Stimulated activated memory B cell treated with anti-CD40 and anti-IgM and Interleukin-4, amounts not matched to agents 10 μg/mL and 1 μg/mL and 100 μg/mL, for 72 hours (primary cell): ENCODE measurements at regions not wholly inside any gene's neighbourhood (a gene's known extent, or its start where the extent isn't known, plus 50 kb on each side); places are given as distances from the start of the nearest gene placed in this dataset.

ENCODE experiments used
- ATAC-seq: fragments of 150-1000 bp; cut with Tn5 transposase; 2 replicates; pipeline ENCODE4 v1.10.0; 2021
- H3K27ac Mint-ChIP-seq: one replicate; pipeline ENCODE4 v1.8.0; 2022; ENCODE audit warnings: mild to moderate bottlenecking, mixed read lengths
- H3K27me3 Mint-ChIP-seq: one replicate; pipeline ENCODE4 v1.8.0; 2022; ENCODE audit warnings: mixed read lengths
- H3K36me3 Mint-ChIP-seq: one replicate; pipeline ENCODE4 v1.8.0; 2022; ENCODE audit warnings: mixed read lengths
- H3K4me1 Mint-ChIP-seq: one replicate; pipeline ENCODE4 v1.8.0; 2022; ENCODE audit warnings: mixed read lengths
- H3K4me3 Mint-ChIP-seq: one replicate; pipeline ENCODE4 v1.8.0; 2022; ENCODE audit warnings: mild to moderate bottlenecking, moderate library complexity, mixed read lengths
- H3K9me3 Mint-ChIP-seq: one replicate; pipeline ENCODE4 v1.8.0; 2022; ENCODE audit warnings: mixed read lengths

DNA sequence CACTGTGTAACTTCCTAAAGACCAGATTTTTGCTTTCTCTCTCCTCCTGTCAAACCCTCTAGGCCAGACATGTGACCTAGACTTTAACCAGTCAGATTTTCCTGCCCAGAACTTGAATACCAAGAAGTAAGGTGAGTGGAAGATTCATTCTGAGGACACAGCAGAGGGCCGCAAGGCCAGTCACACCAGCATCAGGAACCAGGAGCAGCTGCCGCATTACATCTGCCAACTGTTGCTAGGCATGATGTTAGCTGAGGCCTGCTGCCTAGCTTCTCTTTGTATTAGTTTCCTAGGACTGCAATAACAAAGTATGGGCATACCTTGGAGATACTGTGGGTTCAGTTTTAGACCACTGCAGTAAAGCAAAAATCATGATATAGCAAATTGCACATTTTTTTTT is 101.9 kb upstream of the BMP4 start:
- Mint-ChIP-seq H3K4me3 (no peak overlapping the region), H3K4me1 (no peaks in the 10 kb centered on the region), H3K27me3 (no peaks in the 10 kb centered on the region), H3K27ac (no peak overlapping the region), H3K36me3 (no peaks in the 10 kb centered on the region), H3K9me3 (no peaks in the 10 kb centered on the region)
- ATAC-seq, result no peak

GRCh38 chr14:54083549-54084239 is 127.1 kb upstream of the BMP4 start:
- no peaks in the 10 kb centered on the region for H3K27me3 Mint-ChIP-seq
- ATAC-seq, result no peak
- H3K36me3 Mint-ChIP-seq, result no peaks in the 10 kb centered on the region
- H3K4me1 Mint-ChIP-seq, result no peaks in the 10 kb centered on the region
- H3K4me3 Mint-ChIP-seq, result no peak overlapping the region
- no peak overlapping the region for H3K27ac Mint-ChIP-seq
- H3K9me3 Mint-ChIP-seq, result no peaks in the 10 kb centered on the region

- Mint-ChIP-seq H3K9me3 (no peaks in the 10 kb centered on the region), H3K27ac (no peak overlapping the region), H3K4me3 (no peak overlapping the region), H3K4me1 (no peaks in the 10 kb centered on the region), H3K36me3 (no peaks in the 10 kb centered on the region), H3K27me3 (peaks cover 5% of the 10 kb centered on the region)
- ATAC-seq, result no peak
These were observed 128.7 kb upstream of the BMP4 start for GRCh38 chr14:54085232-54085761.

GRCh38 chr14:54085841-54086240 is 129.2 kb upstream of the BMP4 start:
- no peak overlapping the region for H3K4me3 Mint-ChIP-seq
- no peak overlapping the region for H3K27ac Mint-ChIP-seq
- H3K4me1 Mint-ChIP-seq, result no peaks in the 10 kb centered on the region
- no peaks in the 10 kb centered on the region for H3K9me3 Mint-ChIP-seq
- H3K27me3 Mint-ChIP-seq, result peaks cover 8% of the 10 kb centered on the region
- no peak for ATAC-seq
- H3K36me3 Mint-ChIP-seq, result no peaks in the 10 kb centered on the region

GRCh38 chr14:54086767-54087166 is 130.1 kb upstream of the BMP4 start:
- Mint-ChIP-seq H3K4me1 (no peaks in the 10 kb centered on the region), H3K9me3 (no peaks in the 10 kb centered on the region), H3K36me3 (no peaks in the 10 kb centered on the region), H3K4me3 (no peak overlapping the region), H3K27ac (no peak overlapping the region), H3K27me3 (peaks cover 8% of the 10 kb centered on the region)
- ATAC-seq, result no peak

- no peak overlapping the region for H3K4me3 Mint-ChIP-seq
- H3K4me1 Mint-ChIP-seq, result no peaks in the 10 kb centered on the region
- H3K9me3 Mint-ChIP-seq, result no peaks in the 10 kb centered on the region
- no peaks in the 10 kb centered on the region for H3K36me3 Mint-ChIP-seq
- no peak overlapping the region for H3K27ac Mint-ChIP-seq
- H3K27me3 Mint-ChIP-seq, result peaks cover 8% of the 10 kb centered on the region
- no peak for ATAC-seq
These were observed 130.8 kb upstream of the BMP4 start for GRCh38 chr14:54087376-54087775.

DNA sequence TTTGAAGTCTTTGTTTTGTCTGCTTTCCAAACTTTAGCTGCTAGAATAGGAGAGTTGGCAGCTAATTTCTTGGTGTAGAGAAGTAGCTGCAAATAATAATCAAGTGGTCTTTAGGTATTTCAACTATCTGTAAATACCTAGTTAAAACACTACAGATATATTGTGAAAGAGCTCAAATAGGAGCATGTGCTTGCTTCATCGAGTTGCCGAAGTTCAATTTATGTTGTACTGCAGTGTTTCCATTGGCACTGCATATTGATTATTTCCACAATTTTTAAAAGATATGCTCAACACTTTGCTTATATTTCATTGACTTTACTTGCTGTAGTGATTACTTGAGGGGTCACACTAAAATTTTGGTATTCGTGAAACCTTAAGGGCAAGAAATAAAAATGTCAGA is 131.6 kb upstream of the BMP4 start:
- Mint-ChIP-seq H3K4me1 (no peaks in the 10 kb centered on the region), H3K9me3 (peaks cover 4% of the 10 kb centered on the region), H3K4me3 (no peak overlapping the region), H3K36me3 (no peaks in the 10 kb centered on the region), H3K27ac (no peak overlapping the region), H3K27me3 (peaks cover 8% of the 10 kb centered on the region)
- ATAC-seq, result no peak

- no peak for ATAC-seq
- Mint-ChIP-seq H3K9me3 (peaks cover 12% of the 10 kb centered on the region), H3K27ac (no peak overlapping the region), H3K27me3 (peaks cover 8% of the 10 kb centered on the region), H3K4me3 (no peak overlapping the region), H3K4me1 (no peaks in the 10 kb centered on the region), H3K36me3 (no peaks in the 10 kb centered on the region)
These were observed 133.6 kb upstream of the BMP4 start for GRCh38 chr14:54090274-54090673.

DNA sequence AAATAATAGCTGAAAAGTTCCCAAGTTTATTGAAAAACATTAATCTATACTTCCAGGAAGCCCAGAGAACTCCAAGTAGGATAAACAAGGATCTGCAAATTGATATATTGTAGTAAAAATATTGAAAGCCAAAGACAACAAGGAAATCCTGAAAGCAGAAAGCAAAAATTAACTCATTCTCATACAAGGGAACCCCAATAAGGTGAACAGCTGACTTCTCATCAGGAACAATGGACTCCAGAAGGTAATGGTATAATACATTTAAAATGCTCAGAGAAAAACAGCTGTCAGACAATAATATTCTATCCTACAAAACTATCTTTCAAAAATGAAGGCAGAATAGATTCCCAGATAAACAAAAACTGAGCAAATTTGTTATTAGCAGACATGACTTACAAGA is 138.1 kb upstream of the BMP4 start:
- no peak overlapping the region for H3K27ac Mint-ChIP-seq
- H3K4me3 Mint-ChIP-seq, result no peak overlapping the region
- no peaks in the 10 kb centered on the region for H3K4me1 Mint-ChIP-seq
- no peak for ATAC-seq
- H3K9me3 Mint-ChIP-seq, result peaks cover 12% of the 10 kb centered on the region
- no peaks in the 10 kb centered on the region for H3K36me3 Mint-ChIP-seq
- peaks cover 8% of the 10 kb centered on the region for H3K27me3 Mint-ChIP-seq

- no peaks in the 10 kb centered on the region for H3K27me3 Mint-ChIP-seq
These were observed 141.9 kb upstream of the BMP4 start for GRCh38 chr14:54098536-54098935.

DNA sequence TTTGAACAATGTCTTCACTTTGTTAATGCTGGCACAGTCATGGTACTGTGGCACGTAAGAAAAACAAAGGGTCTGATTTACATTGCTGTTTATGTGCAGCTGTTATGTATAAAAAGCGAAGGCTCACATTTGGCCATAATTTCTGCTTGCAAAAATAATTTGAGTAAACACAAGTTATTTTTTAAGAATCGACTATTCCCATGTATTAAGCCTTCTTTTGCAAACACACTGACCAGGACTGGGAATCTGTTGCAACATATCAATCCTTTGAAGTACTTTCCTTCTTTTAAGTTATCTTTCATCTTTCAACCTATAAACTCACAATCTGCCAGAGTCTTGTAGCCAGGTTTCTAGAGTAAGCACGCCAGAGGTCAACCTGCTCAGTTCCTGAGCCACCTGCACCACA is 145.4 kb upstream of the BMP4 start:
- H3K27ac Mint-ChIP-seq, result no peak overlapping the region
- no peaks in the 10 kb centered on the region for H3K27me3 Mint-ChIP-seq
- H3K9me3 Mint-ChIP-seq, result peaks cover 2% of the 10 kb centered on the region
- no peaks in the 10 kb centered on the region for H3K36me3 Mint-ChIP-seq
- H3K4me1 Mint-ChIP-seq, result no peaks in the 10 kb centered on the region
- H3K4me3 Mint-ChIP-seq, result no peak overlapping the region
- ATAC-seq, result no peak

More at GRCh38 chr14:54098536-54098935, 141.9 kb upstream of the BMP4 start:
- peaks cover 8% of the 10 kb centered on the region for H3K9me3 Mint-ChIP-seq
- no peaks in the 10 kb centered on the region for H3K36me3 Mint-ChIP-seq
- H3K4me3 Mint-ChIP-seq, result no peak overlapping the region
- H3K27ac Mint-ChIP-seq, result no peak overlapping the region
- ATAC-seq, result no peak
- H3K4me1 Mint-ChIP-seq, result no peaks in the 10 kb centered on the region

- no peak overlapping the region for H3K27ac Mint-ChIP-seq
- H3K27me3 Mint-ChIP-seq, result no peaks in the 10 kb centered on the region
- H3K9me3 Mint-ChIP-seq, result peaks cover 2% of the 10 kb centered on the region
- H3K4me1 Mint-ChIP-seq, result no peaks in the 10 kb centered on the region
- no peaks in the 10 kb centered on the region for H3K36me3 Mint-ChIP-seq
- no peak overlapping the region for H3K4me3 Mint-ChIP-seq
- ATAC-seq, result no peak
These were observed 145.9 kb upstream of the BMP4 start for GRCh38 chr14:54102530-54102929.

DNA sequence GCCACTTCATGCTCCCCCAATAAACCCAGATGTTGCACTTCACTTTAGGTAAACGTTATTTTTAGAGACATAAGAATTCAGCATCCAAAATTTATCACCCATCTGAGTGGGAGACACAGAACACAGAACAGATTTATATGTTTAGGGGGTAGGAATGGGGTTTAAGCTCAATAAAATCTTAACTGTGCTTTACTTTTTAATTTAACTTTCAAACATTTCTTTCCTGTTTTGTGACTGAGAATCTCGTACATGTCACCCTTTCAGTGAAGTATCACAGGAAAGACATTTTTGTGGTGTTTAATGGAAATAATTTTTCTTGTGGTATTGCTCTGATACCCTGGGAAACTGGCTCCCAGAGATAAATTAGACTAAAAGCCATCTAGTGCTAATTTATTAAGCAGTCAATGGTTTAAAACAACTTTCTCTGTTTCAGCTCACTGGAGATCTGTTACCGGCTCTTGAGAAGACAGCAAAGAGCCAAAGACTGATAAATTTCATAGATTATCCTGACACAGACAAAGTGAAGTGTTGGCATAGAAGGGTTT is 148.0 kb upstream of the BMP4 start:
- Mint-ChIP-seq H3K9me3 (peaks cover 2% of the 10 kb centered on the region), H3K36me3 (no peaks in the 10 kb centered on the region), H3K4me3 (no peak overlapping the region), H3K27me3 (no peaks in the 10 kb centered on the region), H3K27ac (no peak overlapping the region), H3K4me1 (no peaks in the 10 kb centered on the region)
- no peak for ATAC-seq

GRCh38 chr14:54105406-54105805 is 148.8 kb upstream of the BMP4 start:
- no peak for ATAC-seq
- no peaks in the 10 kb centered on the region for H3K36me3 Mint-ChIP-seq

GRCh38 chr14:54105898-54106297 is 149.3 kb upstream of the BMP4 start:
- Mint-ChIP-seq H3K9me3 (peaks cover 2% of the 10 kb centered on the region), H3K36me3 (no peaks in the 10 kb centered on the region), H3K27ac (no peak overlapping the region), H3K27me3 (no peaks in the 10 kb centered on the region), H3K4me1 (no peaks in the 10 kb centered on the region), H3K4me3 (no peak overlapping the region)
- ATAC-seq, result no peak

More at GRCh38 chr14:54105406-54105805, 148.8 kb upstream of the BMP4 start:
- H3K4me3 Mint-ChIP-seq, result no peak overlapping the region
- no peaks in the 10 kb centered on the region for H3K27me3 Mint-ChIP-seq
- H3K4me1 Mint-ChIP-seq, result no peaks in the 10 kb centered on the region
- H3K9me3 Mint-ChIP-seq, result peaks cover 2% of the 10 kb centered on the region
- no peak overlapping the region for H3K27ac Mint-ChIP-seq

DNA sequence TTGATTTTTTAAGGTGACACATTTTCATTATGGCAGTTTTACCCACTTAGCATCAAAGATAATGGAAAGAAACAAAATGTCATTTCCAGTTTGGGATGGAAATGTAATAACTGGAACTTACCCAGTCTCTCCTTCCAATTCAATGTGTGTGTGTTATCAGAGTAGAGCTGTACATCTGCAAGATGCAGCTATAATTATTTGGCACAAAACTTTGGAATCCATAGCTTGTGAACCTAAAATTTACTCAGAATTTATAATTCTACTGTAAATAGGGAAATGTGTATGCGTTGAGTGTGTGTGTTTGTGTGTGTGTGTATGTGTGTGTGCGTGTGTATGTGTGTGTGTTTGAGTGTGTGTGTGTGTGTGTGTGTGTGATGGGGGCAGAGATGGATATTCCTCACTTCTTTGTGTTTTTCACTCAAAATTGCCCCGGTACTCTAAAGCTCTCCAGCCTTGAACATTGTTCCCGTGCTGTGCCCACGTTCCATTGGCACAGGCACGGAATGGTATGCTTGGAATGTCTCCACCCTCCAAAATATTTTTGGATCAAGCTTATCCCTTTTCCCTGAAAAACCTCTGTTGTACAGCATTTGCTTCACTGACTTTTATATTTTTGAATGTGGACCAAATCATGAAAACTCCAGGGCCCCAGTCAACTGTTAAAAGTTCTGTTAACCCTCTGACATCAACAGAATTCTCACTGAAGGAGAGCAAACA is 150.2 kb upstream of the BMP4 start:
- H3K9me3 Mint-ChIP-seq, result peaks cover 2% of the 10 kb centered on the region
- no peak for ATAC-seq
- no peak overlapping the region for H3K4me3 Mint-ChIP-seq
- H3K36me3 Mint-ChIP-seq, result no peaks in the 10 kb centered on the region
- H3K4me1 Mint-ChIP-seq, result no peaks in the 10 kb centered on the region
- H3K27ac Mint-ChIP-seq, result no peak overlapping the region
- H3K27me3 Mint-ChIP-seq, result no peaks in the 10 kb centered on the region
